ENCODE measurements at regions not wholly inside any gene's neighbourhood (a gene's known extent, or its start where the extent isn't known, plus 50 kb on each side); places are given as distances from the start of the nearest gene placed in this dataset.

DNA sequence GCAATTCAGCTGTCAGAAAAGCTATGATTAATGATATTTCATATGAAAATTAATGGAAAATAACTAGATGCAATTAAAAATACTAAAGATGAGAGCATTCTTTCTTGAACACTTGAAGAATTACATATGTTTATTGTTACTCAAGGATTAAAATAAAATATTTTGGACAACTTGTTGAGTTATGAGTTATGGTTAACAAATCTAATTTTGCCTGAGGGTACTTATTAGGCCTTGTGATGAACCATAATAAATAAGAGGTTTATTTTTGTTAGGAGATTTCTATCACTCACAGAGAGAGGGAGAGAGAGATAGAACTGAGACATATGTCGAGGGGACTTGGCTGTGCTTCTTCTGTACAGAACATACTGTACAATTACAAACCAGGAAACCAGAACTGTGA, 183.7 kb downstream of the ISL1 start:
- Mint-ChIP-seq H3K4me3 (ENCODE audit: unreplicated experiment) (no peak overlapping the region), H3K27me3 (ENCODE audit: unreplicated experiment) (no peaks in the 10 kb centered on the region), H3K4me1 (ENCODE audit: low read depth, unreplicated experiment) (peaks cover 3% of the 10 kb centered on the region), H3K9me3 (ENCODE audit: unreplicated experiment) (no peaks in the 10 kb centered on the region), H3K36me3 (ENCODE audit: unreplicated experiment) (no peaks in the 10 kb centered on the region), H3K27ac (ENCODE audit: unreplicated experiment) (no peak overlapping the region)
- DNase-seq: no peak
- TF ChIP-seq, protein P1, sequence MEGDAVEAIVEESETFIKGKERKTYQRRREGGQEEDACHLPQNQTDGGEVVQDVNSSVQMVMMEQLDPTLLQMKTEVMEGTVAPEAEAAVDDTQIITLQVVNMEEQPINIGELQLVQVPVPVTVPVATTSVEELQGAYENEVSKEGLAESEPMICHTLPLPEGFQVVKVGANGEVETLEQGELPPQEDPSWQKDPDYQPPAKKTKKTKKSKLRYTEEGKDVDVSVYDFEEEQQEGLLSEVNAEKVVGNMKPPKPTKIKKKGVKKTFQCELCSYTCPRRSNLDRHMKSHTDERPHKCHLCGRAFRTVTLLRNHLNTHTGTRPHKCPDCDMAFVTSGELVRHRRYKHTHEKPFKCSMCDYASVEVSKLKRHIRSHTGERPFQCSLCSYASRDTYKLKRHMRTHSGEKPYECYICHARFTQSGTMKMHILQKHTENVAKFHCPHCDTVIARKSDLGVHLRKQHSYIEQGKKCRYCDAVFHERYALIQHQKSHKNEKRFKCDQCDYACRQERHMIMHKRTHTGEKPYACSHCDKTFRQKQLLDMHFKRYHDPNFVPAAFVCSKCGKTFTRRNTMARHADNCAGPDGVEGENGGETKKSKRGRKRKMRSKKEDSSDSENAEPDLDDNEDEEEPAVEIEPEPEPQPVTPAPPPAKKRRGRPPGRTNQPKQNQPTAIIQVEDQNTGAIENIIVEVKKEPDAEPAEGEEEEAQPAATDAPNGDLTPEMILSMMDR (IDR thresholded peaks at IDR 0.05; ENCODE audit: partially characterized antibody, unreplicated experiment): no peak

- no peak for DNase-seq
- no peaks in the 10 kb centered on the region for H3K27me3 Mint-ChIP-seq (ENCODE audit: unreplicated experiment)
- no peak overlapping the region for H3K4me3 Mint-ChIP-seq (ENCODE audit: unreplicated experiment)
- peaks cover 3% of the 10 kb centered on the region for H3K4me1 Mint-ChIP-seq (ENCODE audit: low read depth, unreplicated experiment)
- H3K27ac Mint-ChIP-seq (ENCODE audit: unreplicated experiment): no peak overlapping the region
- no peaks in the 10 kb centered on the region for H3K9me3 Mint-ChIP-seq (ENCODE audit: unreplicated experiment)
- H3K36me3 Mint-ChIP-seq (ENCODE audit: unreplicated experiment): no peaks in the 10 kb centered on the region
- TF ChIP-seq, protein P1 (IDR thresholded peaks at IDR 0.05; ENCODE audit: partially characterized antibody, unreplicated experiment): no peak
Observed at GRCh38 chr5:51567636-51568035, 184.4 kb downstream of the ISL1 start.

DNA sequence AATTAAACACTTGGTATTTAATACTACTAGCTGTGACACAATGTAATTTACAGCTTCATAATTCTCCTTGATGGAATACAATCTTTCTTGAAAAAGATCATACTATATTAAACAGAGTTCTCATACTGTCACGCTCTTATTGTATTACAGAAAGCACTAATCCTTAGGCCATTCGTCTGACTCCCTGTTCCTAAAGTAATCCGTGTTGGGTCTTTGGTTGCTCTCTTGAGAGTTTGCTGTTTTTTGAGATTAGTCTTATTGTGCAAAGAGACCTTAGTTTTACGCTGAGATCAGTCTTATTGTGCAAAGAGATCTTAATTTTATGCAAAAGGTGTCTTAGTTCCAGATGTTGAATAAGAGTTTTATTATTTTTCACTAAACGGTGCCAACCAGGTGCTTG, 190.6 kb downstream of the ISL1 start:
- TF ChIP-seq, protein P1 (IDR thresholded peaks at IDR 0.05; ENCODE audit: partially characterized antibody, unreplicated experiment): no peak
- H3K27ac Mint-ChIP-seq (ENCODE audit: unreplicated experiment): no peak overlapping the region
- DNase-seq: no peak
- H3K27me3 Mint-ChIP-seq (ENCODE audit: unreplicated experiment): no peaks in the 10 kb centered on the region
- no peaks in the 10 kb centered on the region for H3K36me3 Mint-ChIP-seq (ENCODE audit: unreplicated experiment)
- no peaks in the 10 kb centered on the region for H3K4me1 Mint-ChIP-seq (ENCODE audit: low read depth, unreplicated experiment)
- no peak overlapping the region for H3K4me3 Mint-ChIP-seq (ENCODE audit: unreplicated experiment)
- H3K9me3 Mint-ChIP-seq (ENCODE audit: unreplicated experiment): no peaks in the 10 kb centered on the region

DNA sequence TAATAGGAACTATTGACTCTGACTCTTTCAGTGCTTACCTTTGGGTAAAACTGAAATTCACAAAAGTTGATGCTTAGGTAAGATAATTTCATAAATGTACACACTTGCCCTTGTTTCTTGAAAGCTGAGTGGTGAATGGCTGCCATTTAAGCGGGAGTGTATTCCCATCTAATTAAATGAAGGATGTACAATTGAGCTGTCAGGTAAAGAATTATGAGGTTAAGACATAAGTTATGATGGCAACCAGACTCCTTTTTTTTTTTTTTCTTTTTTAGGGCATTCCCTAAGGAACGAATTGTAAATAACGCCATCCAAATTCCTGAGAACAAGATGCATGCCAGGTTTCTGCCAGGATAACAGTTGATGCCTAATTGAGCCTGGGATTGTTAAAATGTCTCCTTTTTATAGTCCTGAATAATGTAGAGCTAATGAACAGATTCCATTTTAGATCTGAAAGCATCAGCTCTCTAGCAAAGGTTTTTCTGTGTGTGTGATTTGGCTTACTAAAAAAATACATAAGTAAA, 199.7 kb downstream of the ISL1 start:
- H3K9me3 Mint-ChIP-seq (ENCODE audit: unreplicated experiment): no peaks in the 10 kb centered on the region
- TF ChIP-seq, protein P1 (IDR thresholded peaks at IDR 0.05; ENCODE audit: partially characterized antibody, unreplicated experiment): no peak
- H3K4me3 Mint-ChIP-seq (ENCODE audit: unreplicated experiment): no peak overlapping the region
- H3K27me3 Mint-ChIP-seq (ENCODE audit: unreplicated experiment): no peaks in the 10 kb centered on the region
- no peaks in the 10 kb centered on the region for H3K36me3 Mint-ChIP-seq (ENCODE audit: unreplicated experiment)
- peaks cover 8% of the 10 kb centered on the region for H3K4me1 Mint-ChIP-seq (ENCODE audit: low read depth, unreplicated experiment)
- H3K27ac Mint-ChIP-seq (ENCODE audit: unreplicated experiment): no peak overlapping the region
- no peak for DNase-seq

- H3K36me3 Mint-ChIP-seq (ENCODE audit: unreplicated experiment): no peaks in the 10 kb centered on the region
- no peaks in the 10 kb centered on the region for H3K9me3 Mint-ChIP-seq (ENCODE audit: unreplicated experiment)
- H3K4me1 Mint-ChIP-seq (ENCODE audit: low read depth, unreplicated experiment): peaks cover 3% of the 10 kb centered on the region
- TF ChIP-seq, protein P1 (IDR thresholded peaks at IDR 0.05; ENCODE audit: partially characterized antibody, unreplicated experiment): no peak
- no peak for DNase-seq
- H3K27ac Mint-ChIP-seq (ENCODE audit: unreplicated experiment): no peak overlapping the region
- H3K27me3 Mint-ChIP-seq (ENCODE audit: unreplicated experiment): peaks cover 2% of the 10 kb centered on the region
- H3K4me3 Mint-ChIP-seq (ENCODE audit: unreplicated experiment): no peak overlapping the region
Observed at GRCh38 chr5:51598026-51598425, 214.8 kb downstream of the ISL1 start.
